ENCODE measurements at regions not wholly inside any gene's neighbourhood (a gene's known extent, or its start where the extent isn't known, plus 50 kb on each side); places are given as distances from the start of the nearest gene placed in this dataset.

- no peak for TF ChIP-seq CTCF (IDR thresholded peaks at IDR 0.05)
- no peak for TF ChIP-seq POLR2A (IDR thresholded peaks at IDR 0.05)
Measured at GRCh38 chr6:41475164-41475563, 71.0 kb upstream of the FOXP4 start.
